Urothelium cell line (cell line): ENCODE measurements at regions not wholly inside any gene's neighbourhood (a gene's known extent, or its start where the extent isn't known, plus 50 kb on each side); places are given as distances from the start of the nearest gene placed in this dataset.

ENCODE experiments used
- DNase-seq: peaks from one replicate; pipeline ENCODE4 v3.0.0; 2011; ENCODE audit warnings: low spot score, mixed read lengths
- FAIRE-seq: peaks from 2 replicates; lab custom pipeline; 2011; peaks lifted over from hg19 to GRCh38; lab: Jason Lieb, UNC

- FAIRE-seq (no peak), DNase-seq (no peak)
Observed at GRCh38 chrX:100120956-100121355, 289.1 kb downstream of the PCDH19 start.

- FAIRE-seq: no peak
Observed at GRCh38 chrX:100098660-100099375, 311.3 kb downstream of the PCDH19 start.

GRCh38 chrX:100090931-100091330 lies 319.1 kb downstream of the PCDH19 start:
- FAIRE-seq (peak; percentile 30), DNase-seq (peak; percentile 42)

More at GRCh38 chrX:100098660-100099375, 311.3 kb downstream of the PCDH19 start:
- no peak for DNase-seq

- FAIRE-seq (no peak), DNase-seq (no peak)
Observed at GRCh38 chrX:100089724-100090123, 320.3 kb downstream of the PCDH19 start.

GRCh38 chrX:100085846-100086245 lies 324.2 kb downstream of the PCDH19 start:
- DNase-seq (no peak), FAIRE-seq (no peak)

- no peak for FAIRE-seq
- peak; percentile 50 for DNase-seq
Observed at GRCh38 chrX:100083211-100083610, 326.9 kb downstream of the PCDH19 start.

- DNase-seq (no peak), FAIRE-seq (no peak)
Observed at GRCh38 chrX:100081503-100081902, 328.6 kb downstream of the PCDH19 start.

GRCh38 chrX:100076031-100076430 lies 334.0 kb downstream of the PCDH19 start:
- DNase-seq (no peak), FAIRE-seq (no peak)

GRCh38 chrX:100072336-100072735 lies 337.7 kb downstream of the PCDH19 start:
- FAIRE-seq (no peak), DNase-seq (peak; percentile 7)

- DNase-seq: no peak
- no peak for FAIRE-seq
Observed at GRCh38 chrX:100070334-100070849, 339.7 kb downstream of the PCDH19 start.

- FAIRE-seq (no peak), DNase-seq (no peak)
Observed at GRCh38 chrX:100048156-100048555, 361.9 kb downstream of the PCDH19 start.
